ENCODE measurements at regions not wholly inside any gene's neighbourhood (a gene's known extent, or its start where the extent isn't known, plus 50 kb on each side); places are given as distances from the start of the nearest gene placed in this dataset.

DNA sequence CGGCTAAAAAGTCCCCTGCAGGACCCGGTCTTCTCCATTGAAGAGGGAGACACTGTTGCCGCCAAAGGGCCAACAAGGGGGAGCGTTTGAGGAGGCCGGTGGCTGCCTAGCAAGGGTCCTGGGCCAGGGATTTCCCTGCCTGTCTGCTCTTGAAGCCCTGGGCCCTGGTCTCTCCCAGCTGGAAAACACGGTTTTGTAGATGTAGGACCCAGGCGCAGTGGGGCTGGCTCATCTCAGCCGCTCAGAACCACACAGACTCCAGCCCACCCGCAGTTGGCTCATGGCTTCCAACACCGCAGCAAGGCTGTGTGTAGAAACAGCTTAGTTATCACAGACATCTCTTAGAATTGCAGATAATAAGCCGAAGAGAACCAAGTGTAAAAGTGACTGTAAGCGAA lies 57.1 kb upstream of the TWIST2 start:
- TF ChIP-seq ZNF274 (IDR thresholded peaks at IDR 0.05; ENCODE audit: low read depth, low read length) (no peak), YY1 (IDR thresholded peaks at IDR 0.05; ENCODE audit: insufficient read depth, insufficient read length) (no peak)

Measured in NT2/D1 (cell line).